WTC11 (cell line): ENCODE measurements at regions not wholly inside any gene's neighbourhood (a gene's known extent, or its start where the extent isn't known, plus 50 kb on each side); places are given as distances from the start of the nearest gene placed in this dataset.

Source experiments
- ATAC-seq: fragments of 200-7000 bp; cut with Tn5 transposase; 2 replicates; pipeline ENCODE4 v1.10.0; 2021; ENCODE audit warnings: mild to moderate bottlenecking, moderate library complexity
- CTCF ChIA-PET: fragments of 300-600 bp; sonication (Branson Sonifier 250); formaldehyde crosslinking; loops from one replicate; lab custom pipeline; 2021; ENCODE audit warnings: antibody characterized with exemption; lab: Charles Lee
- POLR2A ChIA-PET: fragments of 350-600 bp; sonication (Branson Sonifier 250); formaldehyde crosslinking; loops from one replicate; lab custom pipeline; 2021; ENCODE audit warnings: antibody characterized with exemption; lab: Charles Lee
- DNase-seq: peaks from one replicate; pipeline ENCODE4 v3.0.0; 2021; ENCODE audit warnings: low spot score
- H3K27ac Mint-ChIP-seq: 2 replicates; pipeline ENCODE4 v1.8.0; 2021; ENCODE audit warnings: mixed read lengths
- H3K27me3 Mint-ChIP-seq: 2 replicates; pipeline ENCODE4 v1.8.0; 2021; ENCODE audit warnings: low read depth, mild to moderate bottlenecking, moderate library complexity, mixed read lengths
- H3K36me3 Mint-ChIP-seq: 2 replicates; pipeline ENCODE4 v1.8.0; 2021; ENCODE audit warnings: mixed read lengths
- H3K4me1 Mint-ChIP-seq: 2 replicates; pipeline ENCODE4 v1.8.0; 2022; ENCODE audit warnings: mixed read lengths
- H3K4me3 Mint-ChIP-seq: 2 replicates; pipeline ENCODE4 v1.8.0; 2021; ENCODE audit warnings: mild to moderate bottlenecking, moderate library complexity, mixed read lengths
- H3K9me3 Mint-ChIP-seq: 2 replicates; pipeline ENCODE4 v1.8.0; 2021; ENCODE audit warnings: mixed read lengths
- ARID4B ChIP-seq: sonication (generic); formaldehyde crosslinking; IDR thresholded peaks from 2 replicates; pipeline ENCODE4 v1.8.0; 2023; ENCODE audit warnings: missing genetic modification reagents, mild to moderate bottlenecking, borderline replicate concordance
- CBFB ChIP-seq: sonication (generic); formaldehyde crosslinking; IDR thresholded peaks from 2 replicates; pipeline ENCODE4 v1.8.1; 2022; ENCODE audit warnings: mild to moderate bottlenecking, low read depth, missing genetic modification reagents
- ESRRA ChIP-seq: sonication (generic); formaldehyde crosslinking; IDR thresholded peaks from 2 replicates; pipeline ENCODE4 v1.8.1; 2022; ENCODE audit warnings: mild to moderate bottlenecking, missing genetic modification reagents, borderline replicate concordance
- FOXP1 ChIP-seq: sonication (generic); formaldehyde crosslinking; IDR thresholded peaks from 2 replicates; pipeline ENCODE4 v1.8.0; 2022; ENCODE audit warnings: missing genetic modification reagents, mild to moderate bottlenecking, moderate library complexity, borderline replicate concordance
- JAZF1 ChIP-seq: fragments of 250-450 bp; sonication (Bioruptor Pico); IDR thresholded peaks from 2 replicates; pipeline ENCODE4 v1.9.0; 2021; ENCODE audit warnings: moderate library complexity, mild to moderate bottlenecking, inconsistent platforms
- MXD4 ChIP-seq: fragments of 250-450 bp; sonication (Bioruptor Pico); IDR thresholded peaks from 2 replicates; pipeline ENCODE4 v1.8.0; 2021; ENCODE audit warnings: mild to moderate bottlenecking, moderate library complexity, borderline replicate concordance
- NFYB ChIP-seq: sonication (generic); formaldehyde crosslinking; conservative IDR thresholded peaks from 2 replicates; pipeline ENCODE4 v1.8.0; 2022; ENCODE audit warnings: low read depth, missing genetic modification reagents
- PRDM15 ChIP-seq: sonication (generic); formaldehyde crosslinking; IDR thresholded peaks from 2 replicates; pipeline ENCODE4 v1.8.0; 2022; ENCODE audit warnings: missing genetic modification reagents
- TEAD1 ChIP-seq: sonication (generic); formaldehyde crosslinking; IDR thresholded peaks from 2 replicates; pipeline ENCODE4 v1.8.0; 2022; ENCODE audit warnings: mild to moderate bottlenecking, missing genetic modification reagents
- ZNF219 ChIP-seq: sonication (generic); formaldehyde crosslinking; IDR thresholded peaks from 2 replicates; pipeline ENCODE4 v1.8.0; 2023; ENCODE audit warnings: missing genetic modification reagents, mild to moderate bottlenecking, borderline replicate concordance
- ZNF263 ChIP-seq: sonication (generic); formaldehyde crosslinking; IDR thresholded peaks from 2 replicates; pipeline ENCODE4 v1.8.1; 2022; ENCODE audit warnings: low read depth, mild to moderate bottlenecking, moderate library complexity, missing genetic modification reagents
- ZNF416 ChIP-seq: fragments of 250-450 bp; sonication (Bioruptor Pico); IDR thresholded peaks from 2 replicates; pipeline ENCODE4 v1.9.0; 2021; ENCODE audit warnings: mild to moderate bottlenecking, inconsistent platforms
- ZNF423 ChIP-seq: fragments of 250-450 bp; sonication (Bioruptor Pico); IDR thresholded peaks from 2 replicates; pipeline ENCODE4 v2.1.2; 2022; ENCODE audit warnings: mild to moderate bottlenecking, moderate library complexity
- ZNF671 ChIP-seq: fragments of 250-450 bp; sonication (Bioruptor Pico); IDR thresholded peaks from 2 replicates; pipeline ENCODE4 v1.8.0; 2021; ENCODE audit warnings: mild to moderate bottlenecking

- TF ChIP-seq ARID4B, result no peak
Measured at GRCh38 chr5:154669402-154669801, 85.8 kb upstream of the LARP1 start (continued).

GRCh38 chr5:154664869-154665268, 90.3 kb upstream of the LARP1 start:
- H3K27me3 Mint-ChIP-seq, result peaks cover 9% of the 10 kb centered on the region; the same call in 1 of the 2 replicates
- POLR2A ChIA-PET, result no interaction called here
- DNase-seq (no peak), ATAC-seq (no peak)
- peaks cover 43% of the 10 kb centered on the region for H3K9me3 Mint-ChIP-seq
- H3K4me1 Mint-ChIP-seq, result peaks cover 2% of the 10 kb centered on the region; the same call in 1 of the 2 replicates
- CTCF ChIA-PET, result no interaction called here
- peaks cover 42% of the 10 kb centered on the region for H3K36me3 Mint-ChIP-seq
- H3K27ac Mint-ChIP-seq, result no peak overlapping the region
- TF ChIP-seq ZNF423 (CRISPR knock-in tag) (no peak), ZNF671 (no peak), ZNF219 (CRISPR knock-in tag) (no peak), FOXP1 (CRISPR knock-in tag) (no peak), PRDM15 (CRISPR knock-in tag) (no peak), TEAD1 (CRISPR knock-in tag) (no peak), ZNF263 (CRISPR knock-in tag) (no peak)
- no peak overlapping the region for H3K4me3 Mint-ChIP-seq

- no peak overlapping the region for H3K27ac Mint-ChIP-seq
- TF ChIP-seq ESRRA (CRISPR knock-in tag) (no peak), CBFB (no peak), NFYB (no peak), ZNF416 (CRISPR knock-in tag) (no peak), JAZF1 (no peak), MXD4 (CRISPR knock-in tag) (no peak)
- ATAC-seq (no peak), DNase-seq (no peak)
- H3K9me3 Mint-ChIP-seq, result peaks cover 36% of the 10 kb centered on the region
- H3K4me1 Mint-ChIP-seq, result peaks cover 2% of the 10 kb centered on the region; the same call in 1 of the 2 replicates
- no peak overlapping the region for H3K4me3 Mint-ChIP-seq
- peaks cover 6% of the 10 kb centered on the region; the same call in 1 of the 2 replicates for H3K27me3 Mint-ChIP-seq
- peaks cover 36% of the 10 kb centered on the region for H3K36me3 Mint-ChIP-seq
- ChIA-PET CTCF (interaction anchor here (1.0 kb wide), 1 partner anchor 13 kb away, joined by 3 read pairs; no protein-coding TSS in a partner anchor), POLR2A (no interaction called here)
Measured at GRCh38 chr5:154663424-154663823, 91.8 kb upstream of the LARP1 start.
